HepG2 (cell line): ENCODE measurements at regions not wholly inside any gene's neighbourhood (a gene's known extent, or its start where the extent isn't known, plus 50 kb on each side); places are given as distances from the start of the nearest gene placed in this dataset.

Experiments
- AKAP8 ChIP-seq: sonication (generic); formaldehyde crosslinking; IDR thresholded peaks from 2 replicates; pipeline ENCODE4 v1.5.1; 2020; ENCODE audit warnings: mild to moderate bottlenecking, missing genetic modification reagents
- CEBPG ChIP-seq: IDR thresholded peaks from 2 replicates; pipeline ENCODE4 v1.6.1; 2016
- DPF2 ChIP-seq: sonication (generic); formaldehyde crosslinking; IDR thresholded peaks from 2 replicates; pipeline ENCODE4 v1.4.0; 2020; ENCODE audit warnings: mild to moderate bottlenecking, low read depth, missing genetic modification reagents, borderline replicate concordance
- ELF4 ChIP-seq: sonication (generic); formaldehyde crosslinking; IDR thresholded peaks from 2 replicates; pipeline ENCODE4 v1.5.0; 2020; ENCODE audit warnings: missing genetic modification reagents, mild to moderate bottlenecking, moderate library complexity, borderline replicate concordance
- ETV5 ChIP-seq: IDR thresholded peaks from 2 replicates; pipeline ENCODE4 v1.6.1; 2018; ENCODE audit warnings: missing biosample characterization, missing genetic modification reagents, inconsistent platforms, borderline replicate concordance
- FIP1L1 ChIP-seq: fragments of 200-400 bp; formaldehyde crosslinking; IDR thresholded peaks from 2 replicates; pipeline ENCODE4 v1.6.1; 2018; ENCODE audit warnings: low read depth, mild to moderate bottlenecking, low read length, moderate library complexity, borderline replicate concordance; ENCODE audit not compliant: insufficient read depth
- JUN ChIP-seq: sonication (generic); formaldehyde crosslinking; IDR thresholded peaks from 2 replicates; pipeline ENCODE4 v1.4.0; 2020; ENCODE audit warnings: mild to moderate bottlenecking, missing genetic modification reagents
- NBN ChIP-seq: fragments of 450-650 bp; conservative IDR thresholded peaks from 2 replicates; pipeline ENCODE4 v1.6.1; 2017
- NFYB ChIP-seq: sonication (generic); formaldehyde crosslinking; IDR thresholded peaks from 2 replicates; pipeline ENCODE4 v1.4.0; 2020; ENCODE audit warnings: missing genetic modification reagents
- POLR2A ChIP-seq, 2 experiments: IDR thresholded peaks; 2 replicates each; pipeline ENCODE4 v1.6.1; 2011; ENCODE audit warnings: low read depth in 2 of 2, low read length in 2 of 2, mild to moderate bottlenecking in 1 of 2, moderate library complexity in 1 of 2; ENCODE audit not compliant: insufficient read depth in 1 of 2
- POLR2AphosphoS5 ChIP-seq: IDR thresholded peaks from 2 replicates; pipeline ENCODE4 v1.6.1; 2012; ENCODE audit warnings: low read depth, low read length
- SAP130 ChIP-seq: IDR thresholded peaks from 2 replicates; pipeline ENCODE4 v1.6.1; 2016; ENCODE audit warnings: low read depth
- SOX5 ChIP-seq: IDR thresholded peaks from 2 replicates; pipeline ENCODE4 v1.6.1; 2016; ENCODE audit warnings: borderline replicate concordance
- STAG1 ChIP-seq: sonication (generic); formaldehyde crosslinking; IDR thresholded peaks from 2 replicates; pipeline ENCODE4 v1.4.0; 2020; ENCODE audit warnings: missing genetic modification reagents
- THYN1 ChIP-seq: sonication (generic); formaldehyde crosslinking; IDR thresholded peaks from 2 replicates; pipeline ENCODE4 v1.8.1; 2023; ENCODE audit warnings: low read depth, mild to moderate bottlenecking, moderate library complexity, missing genetic modification reagents, borderline replicate concordance
- ZFP36L2 ChIP-seq: sonication (generic); formaldehyde crosslinking; IDR thresholded peaks from 2 replicates; pipeline ENCODE4 v1.4.0; 2020; ENCODE audit warnings: missing genetic modification reagents
- ZNF430 ChIP-seq: sonication (generic); formaldehyde crosslinking; IDR thresholded peaks from 2 replicates; pipeline ENCODE4 v1.9.0; 2021; ENCODE audit warnings: mild to moderate bottlenecking, missing genetic modification reagents
- ZNF44 ChIP-seq: sonication (generic); formaldehyde crosslinking; IDR thresholded peaks from 2 replicates; pipeline ENCODE4 v1.5.1; 2020; ENCODE audit warnings: mild to moderate bottlenecking, missing genetic modification reagents
- ZNF557 ChIP-seq: sonication (generic); formaldehyde crosslinking; IDR thresholded peaks from 2 replicates; pipeline ENCODE4 v1.4.0; 2020; ENCODE audit warnings: missing genetic modification reagents
- ZNF614 ChIP-seq: IDR thresholded peaks from 2 replicates; pipeline ENCODE4 v1.6.1; 2018; ENCODE audit warnings: missing biosample characterization, missing genetic modification reagents, inconsistent platforms, borderline replicate concordance
- ZSCAN29 ChIP-seq: sonication (generic); formaldehyde crosslinking; conservative IDR thresholded peaks from 2 replicates; pipeline ENCODE4 v1.4.0; 2020; ENCODE audit warnings: mild to moderate bottlenecking, missing genetic modification reagents
- TF ChIP-seq, protein P1 (sequence below): IDR thresholded peaks from 2 replicates; pipeline ENCODE4 v1.6.1; 2016
- TF ChIP-seq, protein P2 (sequence below): IDR thresholded peaks from 2 replicates; pipeline ENCODE4 v1.6.1; 2016; ENCODE audit warnings: missing genetic modification reagents, missing compliant biosample characterization
- TF ChIP-seq, protein P3 (sequence below): sonication (generic); formaldehyde crosslinking; IDR thresholded peaks from 2 replicates; pipeline ENCODE4 v1.8.0; 2023; ENCODE audit warnings: mild to moderate bottlenecking, missing genetic modification reagents
- TF ChIP-seq, protein P4 (sequence below): sonication (generic); formaldehyde crosslinking; IDR thresholded peaks from 2 replicates; pipeline ENCODE4 v1.4.0; 2020; ENCODE audit warnings: missing genetic modification reagents

DNA sequence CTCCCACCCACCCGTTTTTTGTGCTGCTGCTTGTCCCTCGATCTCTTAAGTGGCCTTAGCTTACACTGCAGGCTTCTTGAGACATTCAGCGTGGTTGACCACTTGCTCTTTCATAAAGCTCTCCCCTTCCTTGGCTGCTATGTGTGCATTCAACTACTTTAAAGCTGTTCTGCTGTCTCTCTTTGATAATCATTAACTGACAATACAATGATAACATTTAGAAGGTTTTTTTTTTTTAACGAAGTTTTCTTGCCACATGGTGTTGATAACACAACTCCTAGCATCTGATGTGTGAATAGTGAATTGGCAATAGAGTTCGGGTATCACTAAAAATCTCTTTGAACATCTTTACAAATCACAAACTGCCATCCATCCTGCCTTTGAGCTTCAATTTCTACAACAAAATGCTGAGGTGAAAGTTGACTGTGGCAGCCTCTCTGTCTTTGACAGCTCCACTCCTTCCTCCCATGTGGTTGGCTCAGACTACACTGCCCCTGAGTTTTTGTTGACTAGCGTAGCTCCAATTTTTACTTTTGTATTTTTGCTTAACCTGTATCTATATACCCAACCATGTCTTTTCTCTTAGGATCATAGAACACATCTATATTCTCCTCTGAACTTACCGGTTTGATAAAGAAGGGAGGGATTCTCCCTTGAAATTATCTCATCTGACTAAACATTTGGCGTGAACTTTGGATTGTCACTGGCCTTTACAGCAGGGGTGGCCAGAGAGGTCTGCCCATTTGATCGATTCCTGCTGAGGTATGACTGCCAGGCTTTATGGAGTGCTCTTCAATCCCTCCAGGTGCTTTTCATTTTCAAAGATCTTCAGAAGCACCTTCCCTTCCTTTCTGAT lies 409.4 kb upstream of the CD180 start (continued):
- TF ChIP-seq, protein P1, sequence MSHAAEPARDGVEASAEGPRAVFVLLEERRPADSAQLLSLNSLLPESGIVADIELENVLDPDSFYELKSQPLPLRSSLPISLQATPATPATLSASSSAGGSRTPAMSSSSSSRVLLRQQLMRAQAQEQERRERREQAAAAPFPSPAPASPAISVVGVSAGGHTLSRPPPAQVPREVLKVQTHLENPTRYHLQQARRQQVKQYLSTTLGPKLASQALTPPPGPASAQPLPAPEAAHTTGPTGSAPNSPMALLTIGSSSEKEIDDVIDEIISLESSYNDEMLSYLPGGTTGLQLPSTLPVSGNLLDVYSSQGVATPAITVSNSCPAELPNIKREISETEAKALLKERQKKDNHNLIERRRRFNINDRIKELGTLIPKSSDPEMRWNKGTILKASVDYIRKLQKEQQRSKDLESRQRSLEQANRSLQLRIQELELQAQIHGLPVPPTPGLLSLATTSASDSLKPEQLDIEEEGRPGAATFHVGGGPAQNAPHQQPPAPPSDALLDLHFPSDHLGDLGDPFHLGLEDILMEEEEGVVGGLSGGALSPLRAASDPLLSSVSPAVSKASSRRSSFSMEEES (CRISPR knock-in tag) = no peak
- TF ChIP-seq, protein P2, sequence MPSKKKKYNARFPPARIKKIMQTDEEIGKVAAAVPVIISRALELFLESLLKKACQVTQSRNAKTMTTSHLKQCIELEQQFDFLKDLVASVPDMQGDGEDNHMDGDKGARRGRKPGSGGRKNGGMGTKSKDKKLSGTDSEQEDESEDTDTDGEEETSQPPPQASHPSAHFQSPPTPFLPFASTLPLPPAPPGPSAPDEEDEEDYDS (CRISPR knock-in tag) = peak; percentile 61
- no peak for TF ChIP-seq THYN1 (CRISPR knock-in tag)
- TF ChIP-seq POLR2A (IDR thresholded peaks at IDR 0.05; ENCODE audit: insufficient read depth in 1 of 2, low read depth in 2 of 2, low read length in 2 of 2) = peak; percentile 24 to 57; a peak in 2 of 4 replicates
- TF ChIP-seq, protein P3, sequence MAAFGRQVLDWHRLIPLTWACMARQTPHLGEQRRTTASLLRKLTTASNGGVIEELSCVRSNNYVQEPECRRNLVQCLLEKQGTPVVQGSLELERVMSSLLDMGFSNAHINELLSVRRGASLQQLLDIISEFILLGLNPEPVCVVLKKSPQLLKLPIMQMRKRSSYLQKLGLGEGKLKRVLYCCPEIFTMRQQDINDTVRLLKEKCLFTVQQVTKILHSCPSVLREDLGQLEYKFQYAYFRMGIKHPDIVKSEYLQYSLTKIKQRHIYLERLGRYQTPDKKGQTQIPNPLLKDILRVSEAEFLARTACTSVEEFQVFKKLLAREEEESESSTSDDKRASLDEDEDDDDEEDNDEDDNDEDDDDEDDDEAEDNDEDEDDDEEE = no peak
- 0 out of 2 replicates have a peak, but pooled peaks have one; percentile 32 for TF ChIP-seq ZNF44 (CRISPR knock-in tag)
- TF ChIP-seq POLR2AphosphoS5 = peak; percentile 63
- TF ChIP-seq ELF4 (CRISPR knock-in tag) = no peak
- TF ChIP-seq ETV5 (CRISPR knock-in tag) = no peak
- no peak for TF ChIP-seq ZNF557 (CRISPR knock-in tag)
- TF ChIP-seq NBN = no peak
- no peak for TF ChIP-seq FIP1L1
- 0 out of 2 replicates have a peak, but pooled peaks have one; percentile 51 for TF ChIP-seq ZNF614 (CRISPR knock-in tag)
- no peak for TF ChIP-seq NFYB
- TF ChIP-seq SOX5 = peak; percentile 57
- TF ChIP-seq, protein P4, sequence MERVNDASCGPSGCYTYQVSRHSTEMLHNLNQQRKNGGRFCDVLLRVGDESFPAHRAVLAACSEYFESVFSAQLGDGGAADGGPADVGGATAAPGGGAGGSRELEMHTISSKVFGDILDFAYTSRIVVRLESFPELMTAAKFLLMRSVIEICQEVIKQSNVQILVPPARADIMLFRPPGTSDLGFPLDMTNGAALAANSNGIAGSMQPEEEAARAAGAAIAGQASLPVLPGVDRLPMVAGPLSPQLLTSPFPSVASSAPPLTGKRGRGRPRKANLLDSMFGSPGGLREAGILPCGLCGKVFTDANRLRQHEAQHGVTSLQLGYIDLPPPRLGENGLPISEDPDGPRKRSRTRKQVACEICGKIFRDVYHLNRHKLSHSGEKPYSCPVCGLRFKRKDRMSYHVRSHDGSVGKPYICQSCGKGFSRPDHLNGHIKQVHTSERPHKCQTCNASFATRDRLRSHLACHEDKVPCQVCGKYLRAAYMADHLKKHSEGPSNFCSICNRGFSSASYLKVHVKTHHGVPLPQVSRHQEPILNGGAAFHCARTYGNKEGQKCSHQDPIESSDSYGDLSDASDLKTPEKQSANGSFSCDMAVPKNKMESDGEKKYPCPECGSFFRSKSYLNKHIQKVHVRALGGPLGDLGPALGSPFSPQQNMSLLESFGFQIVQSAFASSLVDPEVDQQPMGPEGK (CRISPR knock-in tag) = peak; percentile 4; the same call in 1 of the 2 replicates
- TF ChIP-seq JUN (CRISPR knock-in tag) = peak; percentile 70; the same call in 1 of the 2 replicates
- TF ChIP-seq CEBPG (CRISPR knock-in tag) = no peak; the same call in 1 of the 2 replicates
- TF ChIP-seq ZSCAN29 (CRISPR knock-in tag) = 0 out of 2 replicates have a peak, but pooled peaks have one; percentile 24
- TF ChIP-seq SAP130 = peak; percentile 70
- peak; percentile 44; the same call in 1 of the 2 replicates for TF ChIP-seq DPF2 (CRISPR knock-in tag)
- TF ChIP-seq ZNF430 (CRISPR knock-in tag) = peak; percentile 57; the same call in 1 of the 2 replicates
- no peak for TF ChIP-seq ZFP36L2
- TF ChIP-seq AKAP8 (CRISPR knock-in tag) = no peak
- 0 out of 2 replicates have a peak, but pooled peaks have one; percentile 4 for TF ChIP-seq STAG1
